ENCODE measurements at regions not wholly inside any gene's neighbourhood (a gene's known extent, or its start where the extent isn't known, plus 50 kb on each side); places are given as distances from the start of the nearest gene placed in this dataset.

DNA sequence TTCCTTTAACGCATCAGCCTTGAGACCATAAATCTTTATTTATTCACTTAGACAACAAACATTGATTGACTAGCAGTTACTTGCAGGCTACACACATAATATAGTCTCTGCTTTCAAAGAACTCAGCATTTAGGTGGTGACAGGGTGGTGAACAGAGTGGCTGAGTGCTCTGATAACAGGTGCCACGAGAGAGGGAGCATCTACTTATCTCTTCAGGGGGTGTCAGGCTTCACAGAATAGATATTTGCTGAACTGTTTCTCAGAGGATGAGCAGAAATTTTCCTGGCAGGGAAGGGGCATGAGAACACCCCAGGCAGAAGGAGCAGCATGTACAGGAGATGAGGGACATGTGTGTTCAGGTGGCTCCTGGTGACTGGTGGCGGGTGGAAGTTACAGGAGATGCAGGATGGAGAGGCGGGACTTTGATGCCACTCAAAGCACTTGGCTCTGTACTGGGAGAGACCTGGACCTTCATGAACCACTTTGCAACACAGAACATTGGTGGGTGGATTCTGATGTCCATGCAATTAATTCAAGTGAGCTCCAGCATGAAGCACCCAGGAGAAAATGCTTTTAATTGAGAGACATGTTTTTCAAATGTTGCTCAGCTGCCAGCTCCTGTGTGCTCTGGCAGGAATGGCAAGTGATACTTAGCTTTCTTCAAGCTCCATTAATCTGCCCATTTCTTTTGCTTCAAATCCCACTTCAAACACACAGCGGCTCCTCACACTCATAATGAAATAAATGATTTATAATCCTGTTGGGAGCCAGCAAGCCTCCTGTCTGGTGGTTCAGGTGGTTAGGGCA, 248.9 kb downstream of the MYCN start:
- H3K4me3 Mint-ChIP-seq (ENCODE audit: unreplicated experiment): no peak overlapping the region
- H3K36me3 Mint-ChIP-seq (ENCODE audit: unreplicated experiment): no peaks in the 10 kb centered on the region
- peaks cover 8% of the 10 kb centered on the region for H3K4me1 Mint-ChIP-seq (ENCODE audit: low read depth, unreplicated experiment)
- TF ChIP-seq, protein P1, sequence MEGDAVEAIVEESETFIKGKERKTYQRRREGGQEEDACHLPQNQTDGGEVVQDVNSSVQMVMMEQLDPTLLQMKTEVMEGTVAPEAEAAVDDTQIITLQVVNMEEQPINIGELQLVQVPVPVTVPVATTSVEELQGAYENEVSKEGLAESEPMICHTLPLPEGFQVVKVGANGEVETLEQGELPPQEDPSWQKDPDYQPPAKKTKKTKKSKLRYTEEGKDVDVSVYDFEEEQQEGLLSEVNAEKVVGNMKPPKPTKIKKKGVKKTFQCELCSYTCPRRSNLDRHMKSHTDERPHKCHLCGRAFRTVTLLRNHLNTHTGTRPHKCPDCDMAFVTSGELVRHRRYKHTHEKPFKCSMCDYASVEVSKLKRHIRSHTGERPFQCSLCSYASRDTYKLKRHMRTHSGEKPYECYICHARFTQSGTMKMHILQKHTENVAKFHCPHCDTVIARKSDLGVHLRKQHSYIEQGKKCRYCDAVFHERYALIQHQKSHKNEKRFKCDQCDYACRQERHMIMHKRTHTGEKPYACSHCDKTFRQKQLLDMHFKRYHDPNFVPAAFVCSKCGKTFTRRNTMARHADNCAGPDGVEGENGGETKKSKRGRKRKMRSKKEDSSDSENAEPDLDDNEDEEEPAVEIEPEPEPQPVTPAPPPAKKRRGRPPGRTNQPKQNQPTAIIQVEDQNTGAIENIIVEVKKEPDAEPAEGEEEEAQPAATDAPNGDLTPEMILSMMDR (IDR thresholded peaks at IDR 0.05; ENCODE audit: partially characterized antibody, unreplicated experiment): no peak
- H3K27me3 Mint-ChIP-seq (ENCODE audit: unreplicated experiment): no peaks in the 10 kb centered on the region
- peak overlapping the region; percentile 56 for H3K27ac Mint-ChIP-seq (ENCODE audit: unreplicated experiment)
- no peaks in the 10 kb centered on the region for H3K9me3 Mint-ChIP-seq (ENCODE audit: unreplicated experiment)
- no peak for DNase-seq

DNA sequence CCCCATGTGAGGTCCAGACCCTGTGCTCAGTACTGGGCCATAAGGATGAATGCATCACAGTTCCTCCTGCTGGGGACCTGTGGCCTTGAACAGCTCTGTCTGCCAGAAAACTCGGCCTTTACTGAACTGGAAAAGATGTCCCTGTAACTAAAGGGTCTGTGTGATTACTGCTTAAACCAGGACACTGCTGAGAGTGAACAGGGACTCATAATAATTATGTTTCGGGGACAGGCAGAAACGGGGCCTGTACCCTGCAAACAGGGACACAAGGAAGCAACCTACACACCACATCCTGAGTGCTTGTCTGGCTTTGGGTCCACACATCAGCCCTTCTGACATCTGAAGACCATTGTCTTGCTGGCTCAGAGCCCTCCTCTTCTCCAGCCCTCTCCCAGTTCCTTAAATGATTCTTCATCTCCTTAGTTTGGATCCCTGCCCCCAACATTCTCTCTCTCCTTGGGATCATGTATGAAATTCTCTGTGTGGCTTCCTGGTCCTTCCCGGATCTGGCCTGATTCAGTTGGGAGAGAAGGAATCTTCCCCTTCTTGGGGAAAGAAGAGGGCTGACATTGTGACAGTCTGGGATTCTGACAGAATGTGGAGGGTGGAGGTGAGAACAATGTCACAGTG, 248.0 kb downstream of the MYCN start:
- DNase-seq: no peak
- H3K4me1 Mint-ChIP-seq (ENCODE audit: low read depth, unreplicated experiment): peaks cover 8% of the 10 kb centered on the region
- H3K27ac Mint-ChIP-seq (ENCODE audit: unreplicated experiment): no peak overlapping the region
- no peaks in the 10 kb centered on the region for H3K27me3 Mint-ChIP-seq (ENCODE audit: unreplicated experiment)
- TF ChIP-seq, protein P1 (IDR thresholded peaks at IDR 0.05; ENCODE audit: partially characterized antibody, unreplicated experiment): no peak
- no peaks in the 10 kb centered on the region for H3K36me3 Mint-ChIP-seq (ENCODE audit: unreplicated experiment)
- H3K9me3 Mint-ChIP-seq (ENCODE audit: unreplicated experiment): no peaks in the 10 kb centered on the region
- no peak overlapping the region for H3K4me3 Mint-ChIP-seq (ENCODE audit: unreplicated experiment)

DNA sequence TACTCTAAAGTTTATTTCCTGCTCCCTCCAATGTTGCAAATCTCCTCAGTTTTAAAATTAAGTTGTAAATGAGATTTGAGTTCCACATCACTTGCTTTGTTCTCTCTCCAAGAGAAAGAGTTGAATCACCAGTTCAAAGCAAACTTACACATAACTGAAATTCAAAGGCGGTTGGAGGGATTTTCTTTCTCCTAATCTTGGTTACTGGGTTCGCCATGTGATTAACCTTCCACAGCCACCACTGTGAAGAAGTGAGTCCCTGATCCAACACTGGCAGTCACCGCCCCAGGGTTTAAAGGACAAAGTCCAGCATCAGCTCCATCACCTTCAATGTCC, 247.1 kb downstream of the MYCN start:
- Mint-ChIP-seq H3K27me3 (ENCODE audit: unreplicated experiment) (no peaks in the 10 kb centered on the region), H3K4me3 (ENCODE audit: unreplicated experiment) (no peak overlapping the region), H3K27ac (ENCODE audit: unreplicated experiment) (no peak overlapping the region), H3K9me3 (ENCODE audit: unreplicated experiment) (no peaks in the 10 kb centered on the region), H3K4me1 (ENCODE audit: low read depth, unreplicated experiment) (peaks cover 8% of the 10 kb centered on the region), H3K36me3 (ENCODE audit: unreplicated experiment) (no peaks in the 10 kb centered on the region)
- no peak for DNase-seq
- TF ChIP-seq, protein P1 (IDR thresholded peaks at IDR 0.05; ENCODE audit: partially characterized antibody, unreplicated experiment): no peak

DNA sequence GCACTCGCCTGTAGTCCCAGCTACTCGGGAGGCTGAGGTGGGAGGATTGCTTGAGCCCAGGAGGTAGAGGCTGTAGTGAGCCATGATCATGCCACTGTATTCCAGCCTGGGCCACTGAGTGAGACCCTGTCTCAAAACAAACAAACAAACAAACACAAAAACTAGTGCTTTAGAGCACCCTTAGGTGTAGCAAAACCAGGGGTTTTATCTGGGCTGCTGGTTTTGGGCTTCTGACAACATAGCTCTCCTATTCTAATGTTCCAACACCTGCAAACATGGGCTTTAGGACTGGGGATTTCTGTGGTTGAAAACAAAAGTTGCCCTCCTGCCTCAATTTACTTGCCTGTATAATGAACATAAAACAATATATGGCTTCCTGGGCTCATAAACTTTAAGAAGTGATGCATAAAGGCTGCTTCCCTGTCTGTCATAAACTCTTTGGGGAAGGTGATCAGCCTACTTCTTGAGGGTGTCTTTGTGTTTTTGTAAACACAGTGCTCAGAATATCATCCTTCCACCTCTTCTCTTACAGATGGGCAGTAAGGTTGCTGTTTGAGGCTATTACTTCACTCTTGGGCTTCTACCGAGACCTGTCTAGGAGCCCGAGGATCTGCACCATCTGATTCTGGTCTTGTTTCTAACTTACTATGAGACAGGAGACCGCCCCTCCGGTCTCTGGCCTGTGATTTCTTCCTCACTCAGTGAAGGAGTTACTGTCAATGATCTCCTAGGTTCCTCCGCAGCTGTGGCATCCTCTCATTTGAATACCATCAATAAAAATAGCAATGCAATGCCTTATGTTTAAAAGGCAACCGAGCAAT, 246.5 kb downstream of the MYCN start:
- Mint-ChIP-seq H3K36me3 (ENCODE audit: unreplicated experiment) (no peaks in the 10 kb centered on the region), H3K27ac (ENCODE audit: unreplicated experiment) (no peak overlapping the region), H3K4me1 (ENCODE audit: low read depth, unreplicated experiment) (peaks cover 8% of the 10 kb centered on the region), H3K4me3 (ENCODE audit: unreplicated experiment) (no peak overlapping the region), H3K27me3 (ENCODE audit: unreplicated experiment) (no peaks in the 10 kb centered on the region), H3K9me3 (ENCODE audit: unreplicated experiment) (peaks cover 2% of the 10 kb centered on the region)
- no peak for DNase-seq
- TF ChIP-seq, protein P1 (IDR thresholded peaks at IDR 0.05; ENCODE audit: partially characterized antibody, unreplicated experiment): no peak
